CD4-positive, alpha-beta memory T cell (primary cell): ENCODE measurements at regions not wholly inside any gene's neighbourhood (a gene's known extent, or its start where the extent isn't known, plus 50 kb on each side); places are given as distances from the start of the nearest gene placed in this dataset.

Experiments
- CTCF ChIA-PET: fragments of 350-600 bp; sonication (Branson Sonifier 250); formaldehyde crosslinking; loops from one replicate; lab custom pipeline; 2021; ENCODE audit warnings: inconsistent platforms; ENCODE audit not compliant: partially characterized antibody; lab: Charles Lee
- POLR2A ChIA-PET: fragments of 350-600 bp; sonication (Branson Sonifier 250); formaldehyde crosslinking; loops from one replicate; lab custom pipeline; 2021; ENCODE audit not compliant: partially characterized antibody; lab: Charles Lee
- DNase-seq, 5 donors: peaks; one replicate each; pipeline versions ENCODE4 v3.0.0 to v3.0.0-alpha.2; 2020 to 2022; ENCODE audit warnings: mixed read lengths in 1 of 5
- H3K27ac ChIP-seq: one replicate; pipeline ENCODE4 v1.7.0; 2013; ENCODE audit warnings: low read depth, low read length
- H3K27me3 ChIP-seq: 2 replicates; pipeline ENCODE4 v1.7.0; 2013; ENCODE audit warnings: mild to moderate bottlenecking, low read length, moderate library complexity; ENCODE audit not compliant: insufficient read depth
- H3K36me3 ChIP-seq: 2 replicates; pipeline ENCODE4 v1.7.0; 2013; ENCODE audit warnings: mild to moderate bottlenecking, low read length, moderate library complexity; ENCODE audit not compliant: insufficient read depth
- H3K4me1 ChIP-seq: 2 replicates; pipeline ENCODE4 v1.7.0; 2013; ENCODE audit warnings: mild to moderate bottlenecking, low read length, moderate library complexity; ENCODE audit not compliant: insufficient read depth
- H3K4me3 ChIP-seq, 2 donors: one replicate each; pipeline ENCODE4 v1.7.0; 2013; ENCODE audit warnings: low read length in 2 of 2, mild to moderate bottlenecking in 1 of 2
- H3K9me3 ChIP-seq, 2 donors: one replicate each; pipeline ENCODE4 v1.7.0; 2013; ENCODE audit warnings: low read length in 2 of 2, control low read depth in 1 of 2; ENCODE audit not compliant: control insufficient read depth in 1 of 2
- H3K27ac Mint-ChIP-seq, 7 donors: one replicate each; pipeline ENCODE4 v1.8.0; 2020 to 2021; ENCODE audit warnings: mixed read lengths in 7 of 7, mild to moderate bottlenecking in 6 of 7, inconsistent platforms in 3 of 7, moderate library complexity in 3 of 7
- H3K27me3 Mint-ChIP-seq, 2 donors: one replicate each; pipeline ENCODE4 v1.8.0; 2020 to 2021; ENCODE audit warnings: mixed read lengths in 2 of 2
- H3K36me3 Mint-ChIP-seq, 2 donors: one replicate each; pipeline ENCODE4 v1.8.0; 2020 to 2021; ENCODE audit warnings: mixed read lengths in 2 of 2, inconsistent platforms in 1 of 2, mild to moderate bottlenecking in 1 of 2
- H3K4me1 Mint-ChIP-seq, 4 donors: one replicate each; pipeline ENCODE4 v1.8.0; 2020 to 2021; ENCODE audit warnings: mixed read lengths in 4 of 4, mild to moderate bottlenecking in 1 of 4
- H3K4me3 Mint-ChIP-seq, 8 donors: one replicate each; pipeline ENCODE4 v1.8.0; 2020 to 2021; ENCODE audit warnings: mixed read lengths in 8 of 8, mild to moderate bottlenecking in 7 of 8, moderate library complexity in 6 of 8, inconsistent platforms in 3 of 8
- H3K9me3 Mint-ChIP-seq, 8 donors: one replicate each; pipeline ENCODE4 v1.8.0; 2020 to 2021; ENCODE audit warnings: mixed read lengths in 8 of 8, mild to moderate bottlenecking in 5 of 8, inconsistent platforms in 3 of 8, moderate library complexity in 1 of 8
- intact Hi-C: fragments of 100-400 bp; cut with micrococcal nuclease; formaldehyde crosslinking; loops from one replicate; pipeline ENCODE4 v1.15.1; 2023

DNA sequence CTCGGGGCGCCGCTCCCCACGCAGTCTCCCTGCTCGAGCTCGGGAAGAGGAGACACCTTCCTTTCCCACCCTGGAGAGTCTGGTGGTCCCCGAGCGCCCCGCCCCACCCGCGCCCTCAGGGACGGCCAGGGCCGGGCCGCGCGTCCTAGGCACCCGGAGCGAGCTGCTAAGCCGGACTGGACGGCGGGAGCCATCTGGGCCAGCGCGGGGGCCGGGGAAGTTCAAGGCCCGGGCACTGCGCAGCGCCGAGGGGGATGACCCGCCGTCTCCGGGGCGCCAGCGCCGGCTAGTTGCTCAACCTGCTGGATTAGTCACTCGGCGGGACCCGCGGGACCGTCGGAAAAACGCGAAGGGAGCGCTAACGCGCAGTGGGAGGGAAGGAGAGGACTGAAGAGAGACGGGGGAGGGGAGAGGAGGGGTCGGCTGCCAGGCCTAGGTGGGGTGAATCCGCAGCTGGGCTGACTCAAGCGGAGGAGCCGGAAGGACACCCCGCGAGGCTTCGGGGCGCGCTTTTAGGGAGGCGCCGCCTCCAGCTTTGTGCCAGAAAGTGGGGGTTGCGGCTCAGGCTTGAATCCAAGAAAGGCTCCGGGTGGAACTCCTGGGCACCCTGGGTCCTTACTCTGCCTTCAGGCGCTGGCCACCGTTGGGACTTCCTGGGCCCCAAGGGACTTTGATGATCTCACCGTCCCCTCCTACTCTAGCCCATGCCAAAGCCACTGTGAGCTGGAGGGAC lies 75.7 kb upstream of the FOXP4 start:
- H3K27ac Mint-ChIP-seq = no peak overlapping the region
- Histone ChIP-seq H3K4me3 (no peak overlapping the region), H3K9me3 (no peaks in the 10 kb centered on the region), H3K27ac (no peak overlapping the region), H3K36me3 (no peaks in the 10 kb centered on the region), H3K27me3 (peaks cover 9% of the 10 kb centered on the region), H3K4me1 (peaks cover 7% of the 10 kb centered on the region)
- H3K4me1 Mint-ChIP-seq = peaks cover 5 to 13% (median 6%) of the 10 kb centered on the region in 4 donors
- H3K9me3 Mint-ChIP-seq = no peaks in the 10 kb centered on the region
- no peaks in the 10 kb centered on the region for H3K36me3 Mint-ChIP-seq
- peak overlapping the region in 6 of 8 donors; percentile 66 to 87 (median 78) for H3K4me3 Mint-ChIP-seq
- H3K27me3 Mint-ChIP-seq = peaks cover 31 to 46% of the 10 kb centered on the region in 2 donors
- ChIA-PET CTCF (no interaction called here), POLR2A (interaction anchor here (0.7 kb wide), 1 partner anchor 14 kb away, joined by 3 read pairs; no protein-coding TSS in a partner anchor)
- no peak for DNase-seq
- intact Hi-C loops = no loop called here

DNA sequence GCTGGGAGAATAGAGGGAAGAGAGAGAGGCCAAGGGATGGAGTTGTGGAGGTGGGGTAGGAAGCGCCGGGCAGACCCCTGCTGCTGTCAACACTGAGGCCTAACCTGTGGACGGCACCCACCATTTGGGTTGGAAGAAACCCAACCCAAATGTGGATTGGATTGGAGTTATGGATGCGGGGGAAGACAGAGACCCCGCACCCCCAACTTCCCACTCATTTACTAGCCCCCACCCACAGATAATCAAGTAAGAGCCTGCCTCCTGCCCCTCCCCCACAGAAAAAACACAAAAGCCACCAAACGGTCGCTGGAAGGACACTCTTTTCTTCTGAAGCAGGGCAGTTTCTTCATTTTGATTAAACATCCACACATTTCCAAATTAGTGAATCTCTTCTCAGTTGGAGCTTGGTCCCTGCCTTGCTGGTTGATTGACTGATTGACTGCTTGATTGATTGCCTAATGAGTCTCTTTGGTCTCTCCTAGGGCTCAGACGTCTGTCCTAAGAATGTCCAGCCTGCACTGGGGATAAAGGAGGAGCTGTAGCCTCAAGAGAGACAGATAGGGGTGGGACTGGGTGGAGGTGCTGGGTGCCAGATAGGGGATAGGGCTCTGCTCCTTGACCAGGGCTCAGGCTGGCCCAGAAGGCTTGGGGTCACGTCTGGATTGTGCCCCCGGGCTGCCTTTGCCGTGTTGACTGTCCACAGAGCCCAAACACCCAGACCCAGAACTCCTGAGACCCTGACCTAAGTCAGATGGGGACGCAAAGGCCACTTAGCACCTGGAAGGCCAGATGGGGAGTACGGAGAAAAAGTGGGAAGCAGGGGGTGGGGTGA lies 74.9 kb upstream of the FOXP4 start:
- intact Hi-C loops = no loop called here
- Mint-ChIP-seq H3K27me3 (peaks cover 31 to 45% of the 10 kb centered on the region in 2 donors), H3K4me1 (peaks cover 5 to 13% (median 6%) of the 10 kb centered on the region in 4 donors), H3K9me3 (no peaks in the 10 kb centered on the region), H3K36me3 (no peaks in the 10 kb centered on the region), H3K27ac (no peak overlapping the region), H3K4me3 (peak overlapping the region in 4 of 8 donors; percentile 18 to 52 (median 34))
- H3K4me1 ChIP-seq = peaks cover 7% of the 10 kb centered on the region
- ChIA-PET CTCF (no interaction called here), POLR2A (no interaction called here)
- H3K27me3 ChIP-seq = peaks cover 9% of the 10 kb centered on the region
- H3K4me3 ChIP-seq = no peak overlapping the region
- no peak for DNase-seq
- no peaks in the 10 kb centered on the region for H3K36me3 ChIP-seq
- no peak overlapping the region for H3K27ac ChIP-seq
- no peaks in the 10 kb centered on the region for H3K9me3 ChIP-seq

DNA sequence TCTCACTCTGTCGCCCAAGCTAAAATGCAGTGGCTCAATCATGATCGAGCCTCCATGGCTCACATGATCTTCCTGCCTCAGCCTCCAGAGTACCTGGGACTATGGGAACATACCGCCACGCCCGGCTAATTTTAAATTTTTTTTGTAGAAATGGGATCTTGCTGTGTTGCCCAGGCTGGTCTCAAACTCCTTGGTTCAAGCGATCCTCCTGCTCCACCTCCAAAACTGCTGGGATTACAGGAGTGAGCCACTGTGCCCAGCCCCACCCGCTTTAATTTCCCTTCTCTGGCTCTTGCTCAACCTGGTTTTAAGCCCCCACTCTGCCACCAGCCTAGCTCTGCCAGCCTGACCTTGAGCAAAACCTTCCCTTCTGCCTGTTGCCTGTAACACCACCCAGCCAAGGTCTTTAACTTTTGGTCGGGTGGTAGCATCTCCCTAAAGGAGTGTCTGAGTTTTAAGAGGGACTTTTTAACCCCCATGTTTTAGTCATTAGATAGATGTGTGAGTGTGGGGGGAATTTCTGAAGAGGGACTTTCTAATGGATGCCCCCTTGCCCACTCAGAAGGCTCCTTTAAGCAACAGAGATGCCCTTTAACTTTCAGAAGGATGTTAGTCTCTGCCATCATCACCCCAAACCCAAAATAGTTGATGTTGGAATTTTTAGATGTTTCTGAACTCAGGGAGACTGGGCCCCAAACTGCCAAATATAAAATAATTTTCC lies 71.8 kb upstream of the FOXP4 start:
- Histone ChIP-seq H3K36me3 (no peaks in the 10 kb centered on the region), H3K4me1 (peaks cover 7% of the 10 kb centered on the region), H3K27me3 (no peaks in the 10 kb centered on the region), H3K4me3 (no peak overlapping the region), H3K27ac (no peak overlapping the region), H3K9me3 (no peaks in the 10 kb centered on the region)
- peaks cover 25 to 46% of the 10 kb centered on the region in 2 donors for H3K27me3 Mint-ChIP-seq
- peaks cover 0 to 2% (median 0%) of the 10 kb centered on the region in 8 donors for H3K9me3 Mint-ChIP-seq
- no peaks in the 10 kb centered on the region for H3K36me3 Mint-ChIP-seq
- no peak for DNase-seq
- intact Hi-C loops = no loop called here
- H3K27ac Mint-ChIP-seq = no peak overlapping the region
- ChIA-PET CTCF (interaction anchor here (1.2 kb wide), 1 partner anchor 20 kb away, joined by 3 read pairs; no protein-coding TSS in a partner anchor), POLR2A (no interaction called here)
- no peak overlapping the region for H3K4me3 Mint-ChIP-seq
- peaks cover 5 to 12% (median 10%) of the 10 kb centered on the region in 4 donors for H3K4me1 Mint-ChIP-seq

DNA sequence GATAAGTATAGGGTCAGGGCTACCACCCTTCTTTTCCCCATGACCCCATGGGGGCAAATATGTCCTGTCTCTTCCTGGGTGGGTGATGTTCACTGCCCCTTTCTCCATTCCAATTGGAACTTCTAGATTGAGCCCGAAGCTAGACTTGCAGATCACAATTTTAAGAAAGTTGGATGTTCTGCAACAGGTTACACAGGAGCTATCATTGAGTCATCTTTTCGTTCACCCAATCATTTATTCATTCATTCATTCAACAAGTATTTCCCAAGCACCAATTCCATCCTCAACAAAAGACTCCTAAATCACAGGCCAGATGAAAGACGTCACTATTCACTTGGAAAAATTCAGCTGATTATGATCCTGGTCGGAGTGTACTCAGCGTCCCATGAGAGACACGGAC lies 71.0 kb upstream of the FOXP4 start:
- CTCF ChIA-PET = no interaction called here
- Mint-ChIP-seq H3K4me3 (no peak overlapping the region), H3K27ac (no peak overlapping the region), H3K27me3 (peaks cover 20 to 39% of the 10 kb centered on the region in 2 donors), H3K4me1 (peaks cover 0 to 5% (median 3%) of the 10 kb centered on the region in 4 donors), H3K36me3 (no peaks in the 10 kb centered on the region), H3K9me3 (peaks cover 0 to 2% (median 0%) of the 10 kb centered on the region in 8 donors)
- Histone ChIP-seq H3K4me1 (peaks cover 1% of the 10 kb centered on the region), H3K27me3 (no peaks in the 10 kb centered on the region), H3K27ac (no peak overlapping the region), H3K36me3 (no peaks in the 10 kb centered on the region), H3K4me3 (no peak overlapping the region), H3K9me3 (no peaks in the 10 kb centered on the region)
- DNase-seq = no peak
- POLR2A ChIA-PET = no interaction called here
- intact Hi-C loops = no loop called here

DNA sequence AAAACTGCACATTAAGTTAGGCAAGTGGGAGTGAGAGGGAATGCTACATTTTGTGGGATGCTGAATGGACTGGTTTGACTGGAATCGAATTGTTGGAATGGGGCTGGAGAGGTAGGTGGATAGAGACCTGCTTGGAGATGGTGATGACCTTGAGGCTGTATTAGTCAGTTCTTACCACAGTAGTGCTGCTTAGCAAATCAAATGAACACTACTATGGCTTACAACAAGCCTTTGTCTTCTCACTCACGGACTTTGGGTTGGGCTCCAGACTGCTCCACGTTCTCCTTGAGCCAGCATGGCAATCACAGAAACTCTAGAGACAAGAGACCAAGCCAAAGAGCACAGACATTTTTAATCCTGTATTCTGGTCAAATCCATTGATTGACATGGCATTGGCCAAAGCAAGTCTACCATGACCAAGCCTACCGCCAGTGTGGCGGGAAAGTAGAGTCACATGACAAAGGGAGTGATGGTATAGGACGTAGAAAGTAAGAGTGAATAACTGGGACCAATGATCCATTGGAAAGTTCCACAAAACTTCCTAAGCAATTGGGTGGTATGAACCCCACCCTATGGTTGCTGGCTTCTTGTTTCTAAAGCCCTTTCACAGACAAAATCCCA lies 70.3 kb upstream of the FOXP4 start:
- ChIA-PET POLR2A (no interaction called here), CTCF (no interaction called here)
- intact Hi-C loops = no loop called here
- peaks cover 0 to 2% (median 0%) of the 10 kb centered on the region in 8 donors for H3K9me3 Mint-ChIP-seq
- Histone ChIP-seq H3K9me3 (no peaks in the 10 kb centered on the region), H3K36me3 (no peaks in the 10 kb centered on the region), H3K4me3 (no peak overlapping the region), H3K27me3 (no peaks in the 10 kb centered on the region), H3K4me1 (no peaks in the 10 kb centered on the region), H3K27ac (no peak overlapping the region)
- H3K27me3 Mint-ChIP-seq = peaks cover 20 to 41% of the 10 kb centered on the region in 2 donors
- H3K36me3 Mint-ChIP-seq = no peaks in the 10 kb centered on the region
- H3K27ac Mint-ChIP-seq = no peak overlapping the region
- H3K4me3 Mint-ChIP-seq = no peak overlapping the region
- no peak for DNase-seq
- peaks cover 0 to 5% (median 3%) of the 10 kb centered on the region in 4 donors for H3K4me1 Mint-ChIP-seq

DNA sequence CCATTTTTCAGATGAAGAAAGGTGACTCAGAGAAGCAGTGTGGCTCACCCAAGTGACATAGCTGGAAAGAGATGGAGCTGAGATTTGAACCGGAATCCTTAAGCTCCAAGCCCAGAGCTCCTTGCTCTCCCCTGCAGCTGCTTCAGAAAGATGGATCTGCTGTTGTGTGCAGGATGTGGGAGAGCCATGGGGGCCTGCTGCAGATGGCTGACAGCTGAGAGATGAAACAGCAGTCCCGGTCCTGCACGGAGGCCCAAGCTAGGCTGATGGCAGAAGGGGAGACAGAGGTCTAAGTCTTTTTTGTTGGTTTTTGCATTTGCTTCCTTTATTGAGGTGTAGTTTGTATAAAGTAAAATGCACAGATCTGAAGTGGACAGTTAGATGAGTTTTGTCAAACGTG lies 69.8 kb upstream of the FOXP4 start:
- H3K27ac ChIP-seq = no peak overlapping the region
- Mint-ChIP-seq H3K4me1 (peaks cover 0 to 5% (median 2%) of the 10 kb centered on the region in 4 donors), H3K9me3 (peaks cover 0 to 2% (median 0%) of the 10 kb centered on the region in 8 donors), H3K27ac (no peak overlapping the region), H3K4me3 (no peak overlapping the region), H3K36me3 (no peaks in the 10 kb centered on the region), H3K27me3 (peaks cover 18 to 39% of the 10 kb centered on the region in 2 donors)
- H3K9me3 ChIP-seq = no peaks in the 10 kb centered on the region
- CTCF ChIA-PET = no interaction called here
- H3K4me1 ChIP-seq = no peaks in the 10 kb centered on the region
- H3K36me3 ChIP-seq = no peaks in the 10 kb centered on the region
- no peak for DNase-seq
- intact Hi-C loops = no loop called here
- POLR2A ChIA-PET = no interaction called here
- H3K4me3 ChIP-seq = no peak overlapping the region
- H3K27me3 ChIP-seq = no peaks in the 10 kb centered on the region
